T-cell (primary cell): ENCODE measurements at regions not wholly inside any gene's neighbourhood (a gene's known extent, or its start where the extent isn't known, plus 50 kb on each side); places are given as distances from the start of the nearest gene placed in this dataset.

Experiments
- ATAC-seq, 4 experiments: fragments of 200-7000 bp in 3 of 4; fragments of 150-1000 bp in 1 of 4; cut with Tn5 transposase; replicated peaks in 1 of 4; 1 replicate in 3 of 4; 2 replicates in 1 of 4; pipeline ENCODE4 v1.10.0; 2021; ENCODE audit warnings: moderate library complexity in 3 of 4, mild to moderate bottlenecking in 2 of 4, moderate number of reproducible peaks in 1 of 4
- CTCF ChIA-PET, 2 donors: fragments of 300-600 bp; sonication (Branson Sonifier 250); formaldehyde crosslinking; loops; one replicate each; lab custom pipeline; 2022; ENCODE audit warnings: antibody characterized with exemption in 2 of 2; lab: Charles Lee
- POLR2A ChIA-PET, 2 donors: fragments of 300-600 bp; sonication (Branson Sonifier 250); formaldehyde crosslinking; loops; one replicate each; lab custom pipeline; 2022; ENCODE audit warnings: antibody characterized with exemption in 2 of 2; lab: Charles Lee
- DNase-seq, 35 experiments: peaks; one replicate each; pipeline versions ENCODE4 v3.0.0 to v3.0.0-alpha.2; 2013 to 2023
- H3K27ac ChIP-seq: one replicate; pipeline ENCODE4 v1.5.1; 2013; ENCODE audit warnings: low read length
- H3K27me3 ChIP-seq, 2 experiments: replicated peaks in 1 of 2; 1 replicate in 1 of 2; 2 replicates in 1 of 2; pipeline versions ENCODE4 v1.6.1 to v1.7.0; 2013; ENCODE audit warnings: low read length in 1 of 2, mixed read lengths in 1 of 2; ENCODE audit not compliant: control insufficient read depth in 2 of 2, insufficient read depth in 2 of 2; ENCODE audit errors: extremely low read depth in 1 of 2
- H3K36me3 ChIP-seq, 2 donors: 1 replicate in 1 of 2; 2 replicates in 1 of 2; pipeline versions ENCODE4 v1.6.1 to v1.7.0; 2013; ENCODE audit warnings: low read length in 1 of 2; ENCODE audit not compliant: control insufficient read depth in 2 of 2, insufficient read depth in 1 of 2; ENCODE audit errors: extremely low read depth in 1 of 2
- H3K4me1 ChIP-seq, 2 experiments: 1 replicate in 1 of 2; 2 replicates in 1 of 2; pipeline versions ENCODE4 v1.6.1 to v1.7.0; 2013; ENCODE audit warnings: low read length in 2 of 2, mixed read lengths in 1 of 2; ENCODE audit not compliant: insufficient read depth in 2 of 2, control insufficient read depth in 1 of 2; ENCODE audit errors: extremely low read depth in 1 of 2
- H3K4me3 ChIP-seq, 2 donors: 1 replicate in 1 of 2; 2 replicates in 1 of 2; pipeline versions ENCODE4 v1.5.1 to v1.7.0; 2013; ENCODE audit warnings: mild to moderate bottlenecking in 2 of 2, low read length in 1 of 2, moderate library complexity in 1 of 2; ENCODE audit not compliant: control insufficient read depth in 1 of 2; ENCODE audit errors: extremely low read depth in 1 of 2
- H3K9me3 ChIP-seq: 2 replicates; pipeline ENCODE4 v1.7.0; 2013
- H3K27ac Mint-ChIP-seq, 2 donors: one replicate each; pipeline ENCODE4 v1.8.0; 2020 to 2021; ENCODE audit warnings: mild to moderate bottlenecking in 2 of 2, mixed read lengths in 2 of 2
- H3K27me3 Mint-ChIP-seq, 2 donors: one replicate each; pipeline ENCODE4 v1.8.0; 2021 to 2022; ENCODE audit warnings: mixed read lengths in 2 of 2
- H3K36me3 Mint-ChIP-seq: one replicate; pipeline ENCODE4 v1.8.0; 2021; ENCODE audit warnings: mixed read lengths
- H3K4me1 Mint-ChIP-seq, 3 donors: one replicate each; pipeline ENCODE4 v1.8.0; 2020 to 2022; ENCODE audit warnings: mixed read lengths in 3 of 3, mild to moderate bottlenecking in 1 of 3
- H3K4me3 Mint-ChIP-seq, 3 donors: one replicate each; pipeline ENCODE4 v1.8.0; 2020 to 2022; ENCODE audit warnings: mild to moderate bottlenecking in 3 of 3, mixed read lengths in 3 of 3, moderate library complexity in 3 of 3
- H3K9me3 Mint-ChIP-seq, 3 donors: one replicate each; pipeline ENCODE4 v1.8.0; 2020 to 2022; ENCODE audit warnings: mixed read lengths in 3 of 3
- WGBS: methylation state at CpG from one replicate; pipeline ENCODE4 v1.1.5; 2013; ENCODE audit warnings: missing lambda C conversion rate; ENCODE audit not compliant: insufficient coverage; 5-methylcytosine and 5-hydroxymethylcytosine counted together

- Mint-ChIP-seq H3K27ac (no peak overlapping the region), H3K9me3 (no peaks in the 10 kb centered on the region), H3K4me3 (no peak overlapping the region), H3K27me3 (no peaks in the 10 kb centered on the region), H3K4me1 (no peaks in the 10 kb centered on the region), H3K36me3 (no peaks in the 10 kb centered on the region)
- H3K27ac ChIP-seq: no peak overlapping the region
- no peaks in the 10 kb centered on the region for H3K4me1 ChIP-seq
- ATAC-seq (no peak), DNase-seq (no peak)
- no CpG with 5 or more reads among the region's 3 CpGs for WGBS
- no peaks in the 10 kb centered on the region for H3K9me3 ChIP-seq
- ChIA-PET CTCF (interaction anchor here in 1 of 2 donors (0.6 kb wide), 1 partner anchor 334 kb away, joined by 3 read pairs; no protein-coding TSS in a partner anchor), POLR2A (no interaction called here)
- no peaks in the 10 kb centered on the region for H3K36me3 ChIP-seq
- H3K4me3 ChIP-seq: no peak overlapping the region
- H3K27me3 ChIP-seq: no peaks in the 10 kb centered on the region
Measured at GRCh38 chr5:101686536-101687157, 609.4 kb downstream of the SLCO4C1 start.

- Mint-ChIP-seq H3K4me3 (no peak overlapping the region), H3K36me3 (no peaks in the 10 kb centered on the region), H3K9me3 (no peaks in the 10 kb centered on the region), H3K4me1 (no peaks in the 10 kb centered on the region), H3K27me3 (no peaks in the 10 kb centered on the region), H3K27ac (no peak overlapping the region)
- H3K9me3 ChIP-seq: no peaks in the 10 kb centered on the region
- no peak overlapping the region for H3K4me3 ChIP-seq
- no peak for DNase-seq
- ATAC-seq: no peak
- H3K36me3 ChIP-seq: no peaks in the 10 kb centered on the region
- no peaks in the 10 kb centered on the region for H3K4me1 ChIP-seq
- no peaks in the 10 kb centered on the region for H3K27me3 ChIP-seq
- CTCF ChIA-PET: no interaction called here
- POLR2A ChIA-PET: no interaction called here
- 57% methylated on average over 2 of the region's 2 CpGs for WGBS
- H3K27ac ChIP-seq: no peak overlapping the region
Measured at GRCh38 chr5:101679816-101680215, 616.3 kb downstream of the SLCO4C1 start.

GRCh38 chr5:101678481-101679193 lies 617.4 kb downstream of the SLCO4C1 start:
- WGBS: 21% methylated on average over 6 of the region's 7 CpGs
- no peak overlapping the region for H3K27ac ChIP-seq
- H3K4me1 ChIP-seq: no peaks in the 10 kb centered on the region
- DNase-seq (peak in 15 of 35 experiments; percentile 0 to 34 (median 6)), ATAC-seq (peak in 1 of 4 experiments; percentile 33)
- H3K9me3 Mint-ChIP-seq: no peaks in the 10 kb centered on the region
- CTCF ChIA-PET: interaction anchor here (0.6 to 1.6 kb wide), 4 partner anchors 9 to 1248 kb away, joined by 3 to 5 read pairs (median 3); no protein-coding TSS in a partner anchor
- H3K9me3 ChIP-seq: no peaks in the 10 kb centered on the region
- H3K36me3 ChIP-seq: no peaks in the 10 kb centered on the region
- no peaks in the 10 kb centered on the region for H3K4me1 Mint-ChIP-seq
- H3K4me3 Mint-ChIP-seq: no peak overlapping the region
- POLR2A ChIA-PET: no interaction called here
- H3K27ac Mint-ChIP-seq: no peak overlapping the region
- H3K27me3 ChIP-seq: no peaks in the 10 kb centered on the region
- H3K4me3 ChIP-seq: no peak overlapping the region
- no peaks in the 10 kb centered on the region for H3K27me3 Mint-ChIP-seq
- no peaks in the 10 kb centered on the region for H3K36me3 Mint-ChIP-seq

GRCh38 chr5:101677961-101678360 lies 618.1 kb downstream of the SLCO4C1 start:
- Mint-ChIP-seq H3K9me3 (no peaks in the 10 kb centered on the region), H3K36me3 (no peaks in the 10 kb centered on the region), H3K4me1 (no peaks in the 10 kb centered on the region), H3K27me3 (no peaks in the 10 kb centered on the region), H3K4me3 (no peak overlapping the region), H3K27ac (no peak overlapping the region)
- POLR2A ChIA-PET: no interaction called here
- Histone ChIP-seq H3K36me3 (no peaks in the 10 kb centered on the region), H3K27ac (no peak overlapping the region), H3K9me3 (no peaks in the 10 kb centered on the region), H3K4me1 (no peaks in the 10 kb centered on the region), H3K27me3 (no peaks in the 10 kb centered on the region), H3K4me3 (no peak overlapping the region)
- CTCF ChIA-PET: interaction anchor here (1.0 to 1.6 kb wide), 3 partner anchors 9 to 1247 kb away, joined by 3 read pairs; no protein-coding TSS in a partner anchor
- WGBS: 37% methylated on average over 2 of the region's 5 CpGs
- ATAC-seq: no peak
- DNase-seq: no peak

- WGBS: no CpG with 5 or more reads among the region's 2 CpGs
- ChIA-PET CTCF (no interaction called here), POLR2A (interaction anchor here in 1 of 2 donors (0.6 kb wide), 1 partner anchor 1229 kb away, joined by 3 read pairs; no protein-coding TSS in a partner anchor)
- H3K4me1 ChIP-seq: no peaks in the 10 kb centered on the region
- Mint-ChIP-seq H3K4me3 (no peak overlapping the region), H3K4me1 (no peaks in the 10 kb centered on the region), H3K9me3 (no peaks in the 10 kb centered on the region), H3K27ac (no peak overlapping the region), H3K27me3 (no peaks in the 10 kb centered on the region), H3K36me3 (no peaks in the 10 kb centered on the region)
- no peaks in the 10 kb centered on the region for H3K9me3 ChIP-seq
- no peak overlapping the region for H3K4me3 ChIP-seq
- no peaks in the 10 kb centered on the region for H3K36me3 ChIP-seq
- ATAC-seq (no peak), DNase-seq (no peak)
- no peak overlapping the region for H3K27ac ChIP-seq
- no peaks in the 10 kb centered on the region for H3K27me3 ChIP-seq
Measured at GRCh38 chr5:101676646-101677045, 619.4 kb downstream of the SLCO4C1 start.

- Histone ChIP-seq H3K4me1 (no peaks in the 10 kb centered on the region), H3K9me3 (no peaks in the 10 kb centered on the region), H3K27me3 (no peaks in the 10 kb centered on the region), H3K27ac (no peak overlapping the region), H3K36me3 (no peaks in the 10 kb centered on the region), H3K4me3 (no peak overlapping the region)
- WGBS: no CpG with 5 or more reads among the region's 4 CpGs
- no peaks in the 10 kb centered on the region for H3K4me1 Mint-ChIP-seq
- POLR2A ChIA-PET: no interaction called here
- H3K27ac Mint-ChIP-seq: no peak overlapping the region
- no peaks in the 10 kb centered on the region for H3K27me3 Mint-ChIP-seq
- no peak overlapping the region for H3K4me3 Mint-ChIP-seq
- CTCF ChIA-PET: no interaction called here
- ATAC-seq (no peak), DNase-seq (no peak)
- no peaks in the 10 kb centered on the region for H3K36me3 Mint-ChIP-seq
- H3K9me3 Mint-ChIP-seq: no peaks in the 10 kb centered on the region
Measured at GRCh38 chr5:101675510-101676219, 620.4 kb downstream of the SLCO4C1 start.
